NOMO-1 treated with dmso at 0.1 percent for 144 hours (cell line): ENCODE measurements at regions not wholly inside any gene's neighbourhood (a gene's known extent, or its start where the extent isn't known, plus 50 kb on each side); places are given as distances from the start of the nearest gene placed in this dataset.

Experiments
- DNase-seq: peaks from one replicate; lab custom pipeline; 2025; ENCODE audit not compliant: unreplicated experiment; lab: John Stamatoyannopoulos, UW

GRCh38 chr10:47225219-47225927 is 74.6 kb upstream of the GDF10 start:
- no peak for DNase-seq

- no peak for DNase-seq
These were observed 73.9 kb upstream of the GDF10 start for GRCh38 chr10:47225928-47226645.

- DNase-seq = no peak
These were observed 69.5 kb upstream of the GDF10 start for GRCh38 chr10:47230482-47230881.

- no peak for DNase-seq
These were observed 69.0 kb upstream of the GDF10 start for GRCh38 chr10:47230957-47231356.

GRCh38 chr10:47231414-47231813 is 68.6 kb upstream of the GDF10 start:
- no peak for DNase-seq

GRCh38 chr10:47233631-47234030 is 66.4 kb upstream of the GDF10 start:
- no peak for DNase-seq

GRCh38 chr10:47235484-47235883 is 64.5 kb upstream of the GDF10 start:
- DNase-seq = no peak

- no peak for DNase-seq
These were observed 62.4 kb upstream of the GDF10 start for GRCh38 chr10:47237316-47238260.

GRCh38 chr10:47238331-47239095 is 61.5 kb upstream of the GDF10 start:
- DNase-seq = no peak

GRCh38 chr10:47239211-47239610 is 60.8 kb upstream of the GDF10 start:
- no peak for DNase-seq

- no peak for DNase-seq
These were observed 59.8 kb upstream of the GDF10 start for GRCh38 chr10:47240173-47240572.

- DNase-seq = no peak
These were observed 58.7 kb upstream of the GDF10 start for GRCh38 chr10:47241256-47241655.

- no peak for DNase-seq
These were observed 57.8 kb upstream of the GDF10 start for GRCh38 chr10:47241946-47242867.

- no peak for DNase-seq
These were observed 56.6 kb upstream of the GDF10 start for GRCh38 chr10:47243356-47243755.

- DNase-seq = peak; percentile 86
These were observed 56.2 kb upstream of the GDF10 start for GRCh38 chr10:47243791-47244190.

GRCh38 chr10:47244560-47245500 is 55.2 kb upstream of the GDF10 start:
- DNase-seq = no peak

GRCh38 chr10:47245731-47246350 is 54.2 kb upstream of the GDF10 start:
- DNase-seq = no peak
